Aorta (tissue), 5 donors: ENCODE measurements at regions not wholly inside any gene's neighbourhood (a gene's known extent, or its start where the extent isn't known, plus 50 kb on each side); places are given as distances from the start of the nearest gene placed in this dataset.

ENCODE experiments used
- ATAC-seq: fragments of 200-7000 bp; cut with Tn5 transposase; one replicate; pipeline ENCODE4 v1.9.1; 2022; ENCODE audit warnings: moderate library complexity; ENCODE audit not compliant: low FRiP score
- DNase-seq, 2 donors: peaks; one replicate each; pipeline ENCODE4 v3.0.0-alpha.2; 2020
- H3K27ac ChIP-seq, 2 donors: one replicate each; pipeline ENCODE4 v1.5.1; 2013; ENCODE audit warnings: low read length in 2 of 2, mild to moderate bottlenecking in 2 of 2, moderate library complexity in 2 of 2, control low read depth in 1 of 2, inconsistent platforms in 1 of 2, low read depth in 1 of 2
- H3K27me3 ChIP-seq, 2 donors: one replicate each; pipeline ENCODE4 v1.6.1; 2013; ENCODE audit warnings: control low read depth in 1 of 2, low read length in 1 of 2, mild to moderate bottlenecking in 1 of 2, moderate library complexity in 1 of 2; ENCODE audit not compliant: insufficient read depth in 2 of 2, control insufficient read depth in 1 of 2
- H3K36me3 ChIP-seq, 2 donors: one replicate each; pipeline ENCODE4 v1.6.1; 2013; ENCODE audit warnings: control low read depth in 1 of 2, low read length in 1 of 2, mild to moderate bottlenecking in 1 of 2; ENCODE audit not compliant: insufficient read depth in 2 of 2, control insufficient read depth in 1 of 2
- H3K4me1 ChIP-seq, 2 donors: one replicate each; pipeline ENCODE4 v1.6.1; 2013; ENCODE audit warnings: low read length in 2 of 2, control low read depth in 1 of 2, mild to moderate bottlenecking in 1 of 2, moderate library complexity in 1 of 2; ENCODE audit not compliant: insufficient read depth in 2 of 2, control insufficient read depth in 1 of 2
- H3K4me3 ChIP-seq, 2 donors: one replicate each; pipeline ENCODE4 v1.5.1; 2013; ENCODE audit warnings: low read length in 2 of 2, control low read depth in 1 of 2, mild to moderate bottlenecking in 1 of 2
- H3K9me3 ChIP-seq: one replicate; pipeline ENCODE4 v1.6.1; 2013; ENCODE audit warnings: mild to moderate bottlenecking, low read length; ENCODE audit not compliant: control insufficient read depth
- WGBS, 2 donors: extraction: QIAGEN DNeasy Blood & Tissue Kit; methylation state at CpG; one replicate each; pipeline ENCODE4 v1.1.7; 2013; 5-methylcytosine and 5-hydroxymethylcytosine counted together
- intact Hi-C, 2 donors: fragments of 100-400 bp; cut with DNase I; formaldehyde crosslinking; loops; one replicate each; pipeline versions ENCODE4 v1.14.2 to v1.15.0; 2022
- donor health status: healthy with polysubstance abuse.
- donor health status: Bipolar disorder and iron deficiency.
- donor health status: DM: no; HTN: no; CAD: no.
- donor health status: DM: no; HTN: no; CAD: no.
- donor health status: DM: yes; HTN: yes; CAD: no.

DNA sequence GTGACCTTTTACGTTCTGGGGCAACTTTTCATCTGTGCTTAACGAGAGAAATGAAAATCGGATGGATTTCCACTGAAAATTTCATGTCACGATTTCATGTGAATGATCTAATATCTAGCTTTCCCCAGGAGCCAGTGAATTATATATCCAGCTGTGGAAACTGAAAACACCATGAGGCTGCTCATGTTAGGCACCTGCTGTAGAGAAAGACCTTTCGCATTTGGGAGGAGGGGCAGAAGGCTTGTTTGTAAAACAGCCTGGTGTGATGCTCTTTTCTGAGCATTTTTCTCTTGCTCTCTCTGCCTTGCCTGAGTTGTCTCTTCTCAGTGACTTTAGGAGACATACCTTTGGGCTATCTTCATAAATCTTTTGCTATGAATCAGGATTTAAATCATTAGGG, 84.6 kb upstream of the CYP1B1 start:
- intact Hi-C loops: no loop called here
- H3K9me3 ChIP-seq: no peaks in the 10 kb centered on the region
- WGBS, 2 donors: 96 to 98% methylated on average over 5 of the region's 5 CpGs
- H3K4me1 ChIP-seq: peaks cover 0 to 10% of the 10 kb centered on the region in 2 donors
- DNase-seq (no peak), ATAC-seq (no peak)
- no peaks in the 10 kb centered on the region for H3K36me3 ChIP-seq
- H3K4me3 ChIP-seq: no peak overlapping the region
- H3K27me3 ChIP-seq: no peaks in the 10 kb centered on the region
- no peak overlapping the region for H3K27ac ChIP-seq

DNA sequence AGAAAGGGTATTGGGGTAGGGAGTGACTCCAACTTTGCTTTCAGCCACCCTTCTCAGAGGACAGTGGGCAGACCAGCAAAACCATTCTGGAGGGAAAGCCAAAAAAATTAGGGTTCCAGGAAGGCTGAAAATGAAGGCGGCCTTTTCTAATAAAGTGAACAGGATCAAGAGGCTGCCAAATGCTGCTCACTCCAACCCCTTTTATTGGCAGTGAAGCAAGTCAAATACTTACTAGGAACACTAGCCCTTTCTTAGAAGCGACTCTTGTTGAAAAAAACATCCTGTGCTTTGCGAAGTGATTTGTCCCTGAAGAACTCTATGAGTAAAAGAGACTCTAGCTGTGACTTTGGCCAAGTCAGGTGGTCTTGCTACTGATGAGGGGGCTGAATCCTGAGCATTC, 83.6 kb upstream of the CYP1B1 start:
- H3K4me1 ChIP-seq: peaks cover 0 to 10% of the 10 kb centered on the region in 2 donors

DNA sequence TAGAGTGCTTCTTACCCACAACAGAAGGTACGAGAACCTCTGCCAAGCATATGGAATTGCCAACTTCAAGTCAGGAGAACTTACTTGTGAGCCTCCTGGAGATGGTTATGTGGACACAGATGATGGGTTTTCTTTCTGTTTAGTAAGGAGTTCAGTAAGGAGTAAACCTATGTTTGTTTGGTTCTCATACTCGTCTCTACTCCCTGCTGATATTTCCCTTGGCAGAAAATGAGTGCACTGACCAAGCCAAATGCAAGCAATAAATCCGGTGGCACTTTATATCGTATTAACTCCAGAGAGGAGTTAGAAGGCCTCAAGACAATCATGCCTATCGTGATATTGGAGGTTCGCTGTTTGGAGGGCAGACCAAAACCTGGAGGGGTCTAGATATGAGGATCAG, 83.2 kb upstream of the CYP1B1 start:
- H3K36me3 ChIP-seq: no peaks in the 10 kb centered on the region
- peak overlapping the region in 1 of 2 donors; percentile 72 for H3K27ac ChIP-seq
- WGBS, 2 donors: 32% methylated on average over 6 of the region's 6 CpGs
- H3K27me3 ChIP-seq: no peaks in the 10 kb centered on the region
- peaks cover 0 to 10% of the 10 kb centered on the region in 2 donors for H3K4me1 ChIP-seq
- no peak for DNase-seq
- no peaks in the 10 kb centered on the region for H3K9me3 ChIP-seq
- ATAC-seq: peak; percentile 13
- no peak overlapping the region for H3K4me3 ChIP-seq
- intact Hi-C loops: no loop called here

More for the DNA sequence above, 83.6 kb upstream of the CYP1B1 start:
- no peak for DNase-seq
- no peaks in the 10 kb centered on the region for H3K36me3 ChIP-seq
- no peaks in the 10 kb centered on the region for H3K9me3 ChIP-seq
- no peaks in the 10 kb centered on the region for H3K27me3 ChIP-seq
- WGBS, 2 donors: 3 to 4% methylated on average over 3 of the region's 3 CpGs
- peak; percentile 83 for ATAC-seq
- intact Hi-C loops: no loop called here
- peak overlapping the region; percentile 37 to 72 for H3K27ac ChIP-seq
- H3K4me3 ChIP-seq: no peak overlapping the region

DNA sequence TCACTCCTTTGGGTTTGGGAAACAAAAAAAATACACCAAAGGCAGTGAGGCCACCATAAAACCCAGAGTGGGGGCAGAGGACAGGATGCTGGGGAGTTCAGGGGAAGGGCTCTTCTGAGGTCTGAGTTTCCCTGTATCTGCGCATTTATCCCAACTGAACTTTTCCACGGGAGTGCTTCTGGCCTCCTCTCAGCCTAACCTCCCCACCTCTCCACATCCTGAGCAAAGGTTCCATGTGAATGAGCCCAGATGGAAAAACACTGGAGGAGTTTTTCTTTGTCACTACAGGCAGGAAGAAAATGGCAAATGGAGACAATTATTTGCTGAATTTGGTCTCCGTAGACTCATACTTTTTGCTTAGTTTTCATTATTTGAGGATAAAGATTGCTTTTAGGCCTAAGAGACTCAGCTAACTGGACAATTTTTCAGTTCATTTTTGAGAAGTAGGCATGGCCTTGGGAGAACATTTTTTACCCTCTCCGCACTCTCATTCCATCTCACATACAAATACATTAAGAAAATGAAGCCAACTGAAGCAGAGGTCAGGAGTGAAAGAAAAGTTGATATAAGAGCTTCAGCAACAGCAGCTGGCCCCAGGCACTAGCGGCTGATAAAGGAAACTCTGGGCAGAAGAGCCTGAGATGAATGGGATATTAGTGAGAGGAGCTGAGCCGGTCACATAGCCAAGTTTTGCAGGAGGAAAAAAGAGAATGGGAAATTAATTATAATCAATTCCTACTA, 82.6 kb upstream of the CYP1B1 start:
- 72 to 83% methylated on average over 6 of the region's 6 CpGs for WGBS, 2 donors
- H3K4me1 ChIP-seq: peaks cover 0 to 10% of the 10 kb centered on the region in 2 donors
- intact Hi-C loops: no loop called here
- H3K36me3 ChIP-seq: no peaks in the 10 kb centered on the region
- H3K4me3 ChIP-seq: no peak overlapping the region
- no peak overlapping the region for H3K27ac ChIP-seq
- ATAC-seq (peak; percentile 48), DNase-seq (no peak)
- no peaks in the 10 kb centered on the region for H3K27me3 ChIP-seq
- no peaks in the 10 kb centered on the region for H3K9me3 ChIP-seq

DNA sequence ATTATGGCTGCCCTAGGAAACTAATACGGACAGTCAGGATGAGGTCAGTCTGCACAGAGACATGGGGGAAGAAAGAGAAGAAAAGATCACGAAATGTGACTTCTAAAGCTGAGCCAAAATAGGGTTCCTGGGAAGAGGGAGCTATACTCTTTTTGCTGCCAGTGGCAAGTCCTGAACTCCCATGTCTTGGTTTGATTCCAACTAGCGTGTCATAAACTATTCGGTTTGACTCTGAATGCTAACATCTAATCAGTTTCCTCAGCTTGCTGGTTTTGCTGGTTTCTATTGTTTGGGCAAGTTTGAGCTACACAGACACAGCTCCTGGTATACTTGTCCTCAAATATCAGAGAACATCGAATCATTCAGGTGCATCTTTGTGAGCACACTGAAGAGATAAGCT, 80.5 kb upstream of the CYP1B1 start:
- Histone ChIP-seq H3K4me1 (peaks cover 0 to 10% of the 10 kb centered on the region in 2 donors), H3K4me3 (no peak overlapping the region), H3K36me3 (no peaks in the 10 kb centered on the region), H3K27ac (no peak overlapping the region), H3K9me3 (no peaks in the 10 kb centered on the region), H3K27me3 (no peaks in the 10 kb centered on the region)
- intact Hi-C loops: no loop called here
- ATAC-seq (no peak), DNase-seq (no peak)
- WGBS, 2 donors: 68 to 73% methylated on average over 5 of the region's 5 CpGs

DNA sequence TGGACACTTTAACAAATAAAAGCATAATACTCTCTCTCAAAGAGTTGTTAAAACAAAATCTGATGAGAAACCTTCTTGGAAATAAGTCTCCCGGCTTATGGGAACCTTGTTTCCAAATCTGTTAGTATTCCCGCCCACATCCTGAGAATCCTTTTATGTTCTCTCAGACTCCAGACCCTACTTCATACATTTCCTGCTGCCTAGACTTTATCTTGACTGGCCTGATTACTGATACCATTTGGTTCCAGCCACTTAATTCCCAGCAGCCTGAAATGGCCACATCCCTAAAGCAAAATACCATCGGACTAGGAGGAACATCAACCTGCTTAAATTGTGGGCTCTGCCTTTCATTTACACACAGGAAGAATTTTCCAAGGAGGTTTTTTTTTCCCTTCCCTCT, 79.1 kb upstream of the CYP1B1 start:
- 43 to 51% methylated on average over 3 of the region's 3 CpGs for WGBS, 2 donors
- no peak for DNase-seq
- peaks cover 0 to 7% of the 10 kb centered on the region in 2 donors for H3K4me1 ChIP-seq
- no peak overlapping the region for H3K4me3 ChIP-seq
- ATAC-seq: no peak
- no peaks in the 10 kb centered on the region for H3K36me3 ChIP-seq
- H3K27ac ChIP-seq: no peak overlapping the region
- H3K9me3 ChIP-seq: no peaks in the 10 kb centered on the region
- intact Hi-C loops: no loop called here
- H3K27me3 ChIP-seq: no peaks in the 10 kb centered on the region

DNA sequence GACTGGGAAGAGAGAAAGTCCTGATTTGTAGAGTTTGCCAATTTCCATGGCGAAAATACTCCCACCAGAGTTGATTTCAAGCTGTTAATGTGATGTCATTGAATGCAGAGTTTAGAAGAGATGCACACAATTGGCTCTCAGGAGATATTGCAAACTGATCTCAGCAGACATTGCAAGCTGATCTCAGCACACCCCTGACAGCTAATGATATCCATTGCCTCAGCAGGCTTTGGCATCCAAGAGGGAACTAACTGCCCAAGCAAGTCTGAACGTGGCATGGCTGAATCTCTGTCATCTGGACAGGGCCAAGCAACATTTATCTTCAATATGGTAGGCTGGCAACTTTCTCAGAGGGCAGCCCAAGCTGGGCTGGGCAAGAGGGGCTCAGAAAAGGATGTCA, 78.4 kb upstream of the CYP1B1 start:
- Histone ChIP-seq H3K36me3 (no peaks in the 10 kb centered on the region), H3K27ac (no peak overlapping the region), H3K4me1 (peaks cover 0 to 3% of the 10 kb centered on the region in 2 donors), H3K9me3 (no peaks in the 10 kb centered on the region), H3K27me3 (no peaks in the 10 kb centered on the region), H3K4me3 (no peak overlapping the region)
- DNase-seq (no peak), ATAC-seq (no peak)
- intact Hi-C loops: no loop called here
- 56 to 57% methylated on average over 2 of the region's 2 CpGs for WGBS, 2 donors

DNA sequence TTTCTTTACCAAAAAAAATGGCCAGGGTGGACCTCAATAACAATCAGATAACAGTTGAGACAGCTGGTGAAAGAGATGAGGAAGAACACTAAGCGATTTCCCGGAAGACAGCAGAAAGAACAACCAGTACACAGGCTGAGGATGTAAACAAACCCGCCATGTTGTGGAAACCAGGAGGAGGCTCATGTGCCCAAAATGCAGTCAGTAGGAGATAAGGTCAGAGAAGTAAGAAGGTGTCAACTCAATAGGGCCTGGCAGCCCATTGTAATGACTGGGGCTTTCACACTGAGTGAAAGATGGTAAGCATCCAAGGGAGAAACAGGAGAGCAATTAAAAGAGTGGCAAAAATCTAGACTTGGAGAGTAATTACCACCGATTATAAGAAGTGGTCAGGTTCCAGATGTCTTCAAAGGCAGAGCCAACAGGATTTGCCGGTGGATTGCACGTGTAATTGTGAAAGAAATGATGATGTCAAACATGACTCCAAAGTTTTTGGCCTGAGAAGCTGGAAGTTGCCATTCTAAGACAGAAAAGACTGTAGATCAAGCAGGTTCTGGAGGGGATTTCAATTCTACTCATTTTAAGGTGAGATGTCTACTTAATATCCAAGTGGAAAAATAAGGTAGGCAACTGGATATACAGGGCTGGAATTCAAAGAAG, 77.7 kb upstream of the CYP1B1 start:
- Histone ChIP-seq H3K9me3 (no peaks in the 10 kb centered on the region), H3K4me3 (no peak overlapping the region), H3K36me3 (no peaks in the 10 kb centered on the region), H3K27me3 (no peaks in the 10 kb centered on the region), H3K4me1 (no peaks in the 10 kb centered on the region), H3K27ac (no peak overlapping the region)
- no peak for ATAC-seq
- no peak for DNase-seq
- 94 to 97% methylated on average over 6 of the region's 6 CpGs for WGBS, 2 donors
- intact Hi-C loops: no loop called here

DNA sequence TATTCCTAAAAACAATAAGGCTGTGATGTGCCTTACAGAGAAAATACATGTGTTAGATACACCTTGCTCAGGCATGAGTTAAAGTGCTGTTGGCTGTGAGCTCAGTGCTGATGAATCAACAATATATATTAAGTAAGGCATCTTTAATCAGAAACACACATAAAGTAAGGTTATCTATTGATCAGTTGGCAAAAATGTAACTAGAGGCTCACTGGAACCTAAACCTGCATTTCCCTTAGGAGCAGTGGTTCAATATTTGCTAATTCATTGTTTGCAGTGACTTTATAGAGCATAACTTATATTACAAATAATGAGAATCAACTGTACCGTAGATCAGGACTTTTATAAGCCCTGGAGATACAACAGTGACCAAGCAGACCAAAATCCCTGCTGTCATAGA, 77.0 kb upstream of the CYP1B1 start:
- H3K36me3 ChIP-seq: no peaks in the 10 kb centered on the region
- H3K4me1 ChIP-seq: no peaks in the 10 kb centered on the region
- H3K4me3 ChIP-seq: no peak overlapping the region
- 94 to 96% methylated on average over 1 of the region's 1 CpG for WGBS, 2 donors
- H3K27ac ChIP-seq: no peak overlapping the region
- no peaks in the 10 kb centered on the region for H3K27me3 ChIP-seq
- ATAC-seq (no peak), DNase-seq (no peak)
- intact Hi-C loops: no loop called here
- H3K9me3 ChIP-seq: no peaks in the 10 kb centered on the region
